ENCODE measurements at regions not wholly inside any gene's neighbourhood (a gene's known extent, or its start where the extent isn't known, plus 50 kb on each side); places are given as distances from the start of the nearest gene placed in this dataset.

DNA sequence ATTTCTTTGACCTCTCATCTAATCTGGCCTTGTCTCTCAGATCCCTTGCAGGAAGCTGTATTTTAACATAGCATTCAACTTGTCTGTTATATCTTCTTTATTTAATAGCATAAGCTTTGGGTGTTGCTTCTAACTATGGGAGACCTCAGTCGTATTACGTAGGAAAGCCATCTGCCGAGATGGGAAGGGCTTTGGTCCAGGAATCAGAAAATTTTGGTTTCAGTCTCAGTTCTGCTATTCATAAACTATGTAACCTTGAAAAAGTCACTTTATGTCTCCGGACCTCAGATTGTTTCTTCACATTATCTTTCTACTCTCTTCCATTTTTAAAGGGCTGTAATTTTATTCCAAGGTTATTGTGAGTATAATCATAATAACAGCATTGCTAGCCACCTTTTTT is 297.7 kb downstream of the SATB2 start:
- TF ChIP-seq POLR2A (IDR thresholded peaks at IDR 0.05; ENCODE audit: low read depth, low read length) = no peak
- TF ChIP-seq, protein P1, sequence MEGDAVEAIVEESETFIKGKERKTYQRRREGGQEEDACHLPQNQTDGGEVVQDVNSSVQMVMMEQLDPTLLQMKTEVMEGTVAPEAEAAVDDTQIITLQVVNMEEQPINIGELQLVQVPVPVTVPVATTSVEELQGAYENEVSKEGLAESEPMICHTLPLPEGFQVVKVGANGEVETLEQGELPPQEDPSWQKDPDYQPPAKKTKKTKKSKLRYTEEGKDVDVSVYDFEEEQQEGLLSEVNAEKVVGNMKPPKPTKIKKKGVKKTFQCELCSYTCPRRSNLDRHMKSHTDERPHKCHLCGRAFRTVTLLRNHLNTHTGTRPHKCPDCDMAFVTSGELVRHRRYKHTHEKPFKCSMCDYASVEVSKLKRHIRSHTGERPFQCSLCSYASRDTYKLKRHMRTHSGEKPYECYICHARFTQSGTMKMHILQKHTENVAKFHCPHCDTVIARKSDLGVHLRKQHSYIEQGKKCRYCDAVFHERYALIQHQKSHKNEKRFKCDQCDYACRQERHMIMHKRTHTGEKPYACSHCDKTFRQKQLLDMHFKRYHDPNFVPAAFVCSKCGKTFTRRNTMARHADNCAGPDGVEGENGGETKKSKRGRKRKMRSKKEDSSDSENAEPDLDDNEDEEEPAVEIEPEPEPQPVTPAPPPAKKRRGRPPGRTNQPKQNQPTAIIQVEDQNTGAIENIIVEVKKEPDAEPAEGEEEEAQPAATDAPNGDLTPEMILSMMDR (IDR thresholded peaks at IDR 0.05; ENCODE audit: extremely low read depth in 1 of 2, insufficient read depth in 1 of 2, low read depth in 1 of 2, low read length in 2 of 2) = no peak
